ENCODE measurements at regions not wholly inside any gene's neighbourhood (a gene's known extent, or its start where the extent isn't known, plus 50 kb on each side); places are given as distances from the start of the nearest gene placed in this dataset.

GRCh38 chr3:43783987-43784639 lies 93.4 kb downstream of the ABHD5 start:
- H3K9me3 ChIP-seq: no peaks in the 10 kb centered on the region
- H3K4me3 ChIP-seq: no peak overlapping the region
- H3K27ac ChIP-seq: no peak overlapping the region
- H3K27me3 ChIP-seq: no peaks in the 10 kb centered on the region
- DNase-seq (no peak), ATAC-seq (no peak)
- H3K36me3 ChIP-seq: no peaks in the 10 kb centered on the region
- no peaks in the 10 kb centered on the region for H3K4me1 ChIP-seq
- intact Hi-C loops (cut with DNase I): no loop called here
- TF ChIP-seq, protein P1, sequence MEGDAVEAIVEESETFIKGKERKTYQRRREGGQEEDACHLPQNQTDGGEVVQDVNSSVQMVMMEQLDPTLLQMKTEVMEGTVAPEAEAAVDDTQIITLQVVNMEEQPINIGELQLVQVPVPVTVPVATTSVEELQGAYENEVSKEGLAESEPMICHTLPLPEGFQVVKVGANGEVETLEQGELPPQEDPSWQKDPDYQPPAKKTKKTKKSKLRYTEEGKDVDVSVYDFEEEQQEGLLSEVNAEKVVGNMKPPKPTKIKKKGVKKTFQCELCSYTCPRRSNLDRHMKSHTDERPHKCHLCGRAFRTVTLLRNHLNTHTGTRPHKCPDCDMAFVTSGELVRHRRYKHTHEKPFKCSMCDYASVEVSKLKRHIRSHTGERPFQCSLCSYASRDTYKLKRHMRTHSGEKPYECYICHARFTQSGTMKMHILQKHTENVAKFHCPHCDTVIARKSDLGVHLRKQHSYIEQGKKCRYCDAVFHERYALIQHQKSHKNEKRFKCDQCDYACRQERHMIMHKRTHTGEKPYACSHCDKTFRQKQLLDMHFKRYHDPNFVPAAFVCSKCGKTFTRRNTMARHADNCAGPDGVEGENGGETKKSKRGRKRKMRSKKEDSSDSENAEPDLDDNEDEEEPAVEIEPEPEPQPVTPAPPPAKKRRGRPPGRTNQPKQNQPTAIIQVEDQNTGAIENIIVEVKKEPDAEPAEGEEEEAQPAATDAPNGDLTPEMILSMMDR (IDR thresholded peaks at IDR 0.05): no peak

DNA sequence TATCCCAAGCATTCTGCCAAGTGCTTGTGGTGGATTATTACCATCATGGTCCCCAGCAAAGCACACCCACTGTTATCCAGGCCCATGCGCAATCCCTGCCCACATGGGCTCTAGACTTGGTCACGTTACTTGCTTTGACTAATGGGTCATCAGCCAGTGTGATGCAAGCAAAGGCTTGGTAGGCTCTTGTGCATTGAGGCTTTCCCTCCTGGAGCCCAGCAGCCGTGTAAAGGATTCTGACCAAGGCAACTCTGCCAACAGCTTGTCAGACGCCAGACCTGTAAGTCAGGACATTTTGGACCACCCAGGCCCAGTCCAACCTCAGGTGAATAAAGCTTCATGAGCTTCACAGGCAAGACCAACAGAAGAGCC lies 93.9 kb downstream of the ABHD5 start:
- Histone ChIP-seq H3K4me1 (no peaks in the 10 kb centered on the region), H3K27ac (no peak overlapping the region), H3K36me3 (no peaks in the 10 kb centered on the region), H3K27me3 (no peaks in the 10 kb centered on the region), H3K4me3 (no peak overlapping the region), H3K9me3 (no peaks in the 10 kb centered on the region)
- TF ChIP-seq, protein P1 (IDR thresholded peaks at IDR 0.05): no peak
- intact Hi-C loops (cut with DNase I): no loop called here
- no peak for DNase-seq
- no peak for ATAC-seq

DNA sequence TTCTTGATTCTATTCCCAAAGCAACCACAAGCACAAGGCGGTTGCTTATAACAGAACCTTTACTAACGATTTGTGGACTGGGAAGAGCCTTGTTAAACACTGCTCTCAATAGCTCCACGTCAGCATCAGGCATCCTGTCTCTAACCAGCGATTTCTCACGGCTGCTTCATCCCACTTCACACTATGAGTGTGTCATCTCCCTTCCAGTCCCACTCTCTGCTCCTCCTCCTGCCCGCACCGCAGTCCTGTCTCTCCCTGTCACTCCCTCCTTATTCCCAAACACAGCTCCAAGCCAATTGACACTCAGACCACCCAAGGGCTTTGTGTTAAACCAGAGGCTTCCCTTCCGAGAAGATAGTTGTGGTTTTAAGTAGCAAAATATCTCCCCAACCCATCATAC lies 94.8 kb downstream of the ABHD5 start:
- Histone ChIP-seq H3K4me1 (no peaks in the 10 kb centered on the region), H3K4me3 (no peak overlapping the region), H3K36me3 (no peaks in the 10 kb centered on the region), H3K27me3 (no peaks in the 10 kb centered on the region), H3K27ac (no peak overlapping the region), H3K9me3 (no peaks in the 10 kb centered on the region)
- TF ChIP-seq, protein P1 (IDR thresholded peaks at IDR 0.05): no peak
- DNase-seq (no peak), ATAC-seq (no peak)
- intact Hi-C loops (cut with DNase I): no loop called here

DNA sequence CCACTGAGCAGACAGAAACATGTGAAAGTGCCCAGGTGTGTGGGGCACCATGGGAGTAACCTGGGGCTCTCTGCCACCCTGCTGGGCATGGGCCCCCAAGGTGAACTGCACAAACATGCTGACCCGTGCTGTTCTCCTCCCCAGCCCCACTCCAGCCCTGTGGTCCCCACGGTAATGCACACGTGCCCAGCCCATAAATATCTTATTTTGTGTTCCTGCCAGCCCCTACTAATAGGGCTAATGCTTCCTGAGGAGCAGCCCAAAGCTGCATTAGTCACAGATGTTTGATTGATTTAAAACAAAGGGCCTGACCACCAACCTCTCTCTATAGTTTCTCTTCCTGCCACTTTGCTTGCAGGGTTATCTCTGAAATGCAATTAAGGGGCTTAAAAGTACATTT lies 95.4 kb downstream of the ABHD5 start:
- Histone ChIP-seq H3K4me3 (no peak overlapping the region), H3K4me1 (no peaks in the 10 kb centered on the region), H3K27ac (no peak overlapping the region), H3K27me3 (no peaks in the 10 kb centered on the region), H3K9me3 (no peaks in the 10 kb centered on the region), H3K36me3 (no peaks in the 10 kb centered on the region)
- intact Hi-C loops (cut with DNase I): no loop called here
- DNase-seq: no peak
- TF ChIP-seq, protein P1 (IDR thresholded peaks at IDR 0.05): no peak
- no peak for ATAC-seq

DNA sequence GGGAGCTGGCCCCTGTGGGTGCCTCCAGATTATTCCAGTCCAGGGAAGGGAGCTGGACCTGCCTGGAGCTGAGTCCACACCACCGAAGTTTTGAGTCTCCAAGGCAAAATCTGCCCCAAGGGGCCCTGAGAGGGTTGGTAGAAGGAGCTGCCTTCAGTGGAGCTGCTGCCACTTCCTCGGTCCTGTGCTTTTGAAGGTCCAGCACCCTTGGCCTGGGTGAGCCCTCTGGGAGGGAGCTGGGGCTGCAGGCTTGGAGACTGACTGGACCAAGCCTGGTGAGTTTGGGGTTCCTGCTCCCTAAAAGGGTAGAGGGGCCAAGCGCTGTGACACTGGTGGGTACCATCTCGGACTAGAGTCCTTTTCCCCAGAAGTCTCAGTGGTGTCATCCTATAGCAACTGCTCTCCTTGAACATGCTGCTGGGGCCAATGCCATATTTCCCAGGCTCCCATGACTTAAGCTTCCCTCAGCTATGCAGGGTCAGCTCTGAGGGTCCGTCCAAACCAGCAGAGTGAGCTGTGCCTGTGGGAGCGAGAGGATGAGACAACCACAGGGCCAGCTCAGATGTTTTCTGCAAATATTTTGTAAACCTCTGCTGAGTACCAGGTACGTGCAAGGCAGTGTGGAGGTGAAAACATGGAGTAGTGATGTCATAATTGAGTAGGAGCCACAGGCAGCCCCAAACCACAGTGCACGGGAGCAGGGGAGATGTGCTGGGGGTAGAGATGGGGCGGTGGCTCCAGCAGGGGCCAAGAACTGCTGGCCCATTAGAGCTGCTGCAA lies 96.0 kb downstream of the ABHD5 start:
- Histone ChIP-seq H3K27ac (no peak overlapping the region), H3K4me3 (no peak overlapping the region), H3K4me1 (no peaks in the 10 kb centered on the region), H3K36me3 (no peaks in the 10 kb centered on the region), H3K27me3 (no peaks in the 10 kb centered on the region), H3K9me3 (no peaks in the 10 kb centered on the region)
- no peak for ATAC-seq
- no peak for DNase-seq
- intact Hi-C loops (cut with DNase I): no loop called here
- TF ChIP-seq, protein P1 (IDR thresholded peaks at IDR 0.05): no peak
